Lung (tissue), 11 donors: ENCODE measurements at regions not wholly inside any gene's neighbourhood (a gene's known extent, or its start where the extent isn't known, plus 50 kb on each side); places are given as distances from the start of the nearest gene placed in this dataset.

Experiments used
- ATAC-seq: fragments of 200-7000 bp; cut with Tn5 transposase; one replicate; pipeline ENCODE4 v1.9.1; 2020; ENCODE audit warnings: moderate number of reproducible peaks; ENCODE audit not compliant: insufficient read depth, low FRiP score
- DNase-seq, 3 donors: peaks; one replicate each; pipeline ENCODE4 v3.0.0-alpha.2; 2013 to 2017
- H3K27ac ChIP-seq, 2 donors: one replicate each; pipeline ENCODE4 v1.5.1; 2013; ENCODE audit warnings: mild to moderate bottlenecking in 2 of 2, moderate library complexity in 2 of 2, control low read depth in 1 of 2, inconsistent platforms in 1 of 2, low read depth in 1 of 2, low read length in 1 of 2
- H3K27me3 ChIP-seq, 3 donors: one replicate each; pipeline ENCODE4 v1.5.1; 2013; ENCODE audit warnings: low read length in 2 of 3; ENCODE audit not compliant: control insufficient read depth in 3 of 3, insufficient read depth in 3 of 3
- H3K36me3 ChIP-seq, 4 donors: one replicate each; pipeline ENCODE4 v1.5.1; 2013; ENCODE audit warnings: low read length in 4 of 4, mild to moderate bottlenecking in 1 of 4, moderate library complexity in 1 of 4; ENCODE audit not compliant: control insufficient read depth in 4 of 4, insufficient read depth in 4 of 4
- H3K4me1 ChIP-seq, 5 donors: one replicate each; pipeline ENCODE4 v1.5.1; 2013; ENCODE audit warnings: low read length in 5 of 5, mild to moderate bottlenecking in 2 of 5, moderate library complexity in 1 of 5; ENCODE audit not compliant: control insufficient read depth in 5 of 5, insufficient read depth in 5 of 5
- H3K4me3 ChIP-seq: one replicate; pipeline ENCODE4 v1.5.1; 2013; ENCODE audit warnings: mild to moderate bottlenecking, control low read depth, moderate library complexity
- H3K9ac ChIP-seq, 2 donors: one replicate each; pipeline ENCODE4 v1.5.1; 2013; ENCODE audit warnings: low read length in 2 of 2, control low read depth in 1 of 2; ENCODE audit not compliant: insufficient read depth in 1 of 2
- H3K9me3 ChIP-seq, 4 donors: one replicate each; pipeline ENCODE4 v1.5.1; 2013; ENCODE audit warnings: low read length in 3 of 4, mild to moderate bottlenecking in 1 of 4, moderate library complexity in 1 of 4; ENCODE audit not compliant: control insufficient read depth in 4 of 4, insufficient read depth in 3 of 4
- CTCF ChIP-seq: IDR thresholded peaks from 2 replicates; pipeline ENCODE4 v1.5.1; 2012; ENCODE audit warnings: mild to moderate bottlenecking; ENCODE audit errors: control extremely low read depth, extremely low read depth
- WGBS, 2 donors: extraction: QIAGEN DNeasy Blood & Tissue Kit; methylation state at CpG; one replicate each; pipeline ENCODE4 v1.1.7; 2013; 5-methylcytosine and 5-hydroxymethylcytosine counted together
- donor health status: control.
- donor health status: control.
- donor health status: Bipolar disorder and iron deficiency.
- donor health status: healthy.
- donor health status: DM: yes; HTN: yes; CAD: no.

GRCh38 chr10:4215963-4216575, 431.1 kb upstream of the KLF6 start:
- 86 to 87% methylated on average over 4 of the region's 4 CpGs for WGBS, 2 donors
- H3K36me3 ChIP-seq: no peaks in the 10 kb centered on the region
- TF ChIP-seq CTCF: no peak
- H3K27ac ChIP-seq: no peak overlapping the region
- H3K9me3 ChIP-seq: no peaks in the 10 kb centered on the region
- peaks cover 0 to 8% (median 0%) of the 10 kb centered on the region in 5 donors for H3K4me1 ChIP-seq
- DNase-seq (no peak), ATAC-seq (no peak)
- H3K9ac ChIP-seq: no peak overlapping the region
- H3K4me3 ChIP-seq: no peak overlapping the region
- H3K27me3 ChIP-seq: no peaks in the 10 kb centered on the region

- no peaks in the 10 kb centered on the region for H3K9me3 ChIP-seq
- no peaks in the 10 kb centered on the region for H3K27me3 ChIP-seq
- H3K9ac ChIP-seq: no peak overlapping the region
- TF ChIP-seq CTCF: no peak
- no peak overlapping the region for H3K4me3 ChIP-seq
- WGBS, 2 donors: 93 to 98% methylated on average over 4 of the region's 4 CpGs
- no peak overlapping the region for H3K27ac ChIP-seq
- ATAC-seq (no peak), DNase-seq (no peak)
- H3K4me1 ChIP-seq: peaks cover 0 to 8% (median 0%) of the 10 kb centered on the region in 5 donors
- no peaks in the 10 kb centered on the region for H3K36me3 ChIP-seq
Measured at GRCh38 chr10:4215485-4215884, 430.5 kb upstream of the KLF6 start.

GRCh38 chr10:4214908-4215307, 429.9 kb upstream of the KLF6 start:
- ATAC-seq: no peak
- Histone ChIP-seq H3K4me3 (no peak overlapping the region), H3K36me3 (no peaks in the 10 kb centered on the region), H3K9me3 (no peaks in the 10 kb centered on the region), H3K27ac (no peak overlapping the region), H3K9ac (no peak overlapping the region), H3K27me3 (no peaks in the 10 kb centered on the region), H3K4me1 (peaks cover 0 to 8% (median 0%) of the 10 kb centered on the region in 5 donors)
- no peak for TF ChIP-seq CTCF
- DNase-seq: no peak
- 93 to 96% methylated on average over 1 of the region's 1 CpG for WGBS, 2 donors

- Histone ChIP-seq H3K9ac (no peak overlapping the region), H3K4me1 (peaks cover 0 to 8% (median 0%) of the 10 kb centered on the region in 5 donors), H3K4me3 (no peak overlapping the region), H3K27ac (no peak overlapping the region), H3K36me3 (no peaks in the 10 kb centered on the region), H3K27me3 (no peaks in the 10 kb centered on the region), H3K9me3 (no peaks in the 10 kb centered on the region)
- no peak for ATAC-seq
- DNase-seq: no peak
- TF ChIP-seq CTCF: no peak
- WGBS, 2 donors: 94 to 96% methylated on average over 4 of the region's 4 CpGs
Measured at GRCh38 chr10:4213441-4213840, 428.4 kb upstream of the KLF6 start.
